Brain microvascular endothelial cell (primary cell): ENCODE measurements at regions not wholly inside any gene's neighbourhood (a gene's known extent, or its start where the extent isn't known, plus 50 kb on each side); places are given as distances from the start of the nearest gene placed in this dataset.
"Not testable (repeated sequence)": the region's sequence is repeated elsewhere in the genome, so short reads cannot be mapped to it uniquely, and the experiment has no call there.

Experiments used
- DNase-seq: peaks from one replicate; pipeline ENCODE4 v3.0.0-alpha.2; 2020
- H3K27ac ChIP-seq: fragments of 250-450 bp; sonication (Bioruptor Pico); 2 replicates; pipeline ENCODE4 v1.5.1; 2020; ENCODE audit warnings: mild to moderate bottlenecking, moderate library complexity
- H3K27me3 ChIP-seq: fragments of 250-450 bp; sonication (Bioruptor Pico); replicated peaks from 2 replicates; pipeline ENCODE4 v1.5.1; 2020; ENCODE audit warnings: mild to moderate bottlenecking
- H3K36me3 ChIP-seq: fragments of 250-450 bp; sonication (Bioruptor Pico); replicated peaks from 2 replicates; pipeline ENCODE4 v1.5.1; 2020; ENCODE audit warnings: mild to moderate bottlenecking
- H3K4me3 ChIP-seq: 2 replicates; pipeline ENCODE4 v1.5.1; 2011; ENCODE audit warnings: low read depth, mild to moderate bottlenecking, control low read depth, low read length, moderate library complexity
- in situ Hi-C: cut with HindIII; loops from 2 replicates; pipeline ENCODE4 v1.10.0; 2017; ENCODE audit warnings: low sequenced_read_pairs, low pct_ligation_motif_present
- TF ChIP-seq, protein P1 (sequence below): IDR thresholded peaks from 2 replicates; pipeline ENCODE4 v1.5.1; 2011; ENCODE audit warnings: low read depth, mild to moderate bottlenecking, moderate library complexity, low read length, control low read depth, inconsistent platforms; ENCODE audit errors: missing control alignments

DNA sequence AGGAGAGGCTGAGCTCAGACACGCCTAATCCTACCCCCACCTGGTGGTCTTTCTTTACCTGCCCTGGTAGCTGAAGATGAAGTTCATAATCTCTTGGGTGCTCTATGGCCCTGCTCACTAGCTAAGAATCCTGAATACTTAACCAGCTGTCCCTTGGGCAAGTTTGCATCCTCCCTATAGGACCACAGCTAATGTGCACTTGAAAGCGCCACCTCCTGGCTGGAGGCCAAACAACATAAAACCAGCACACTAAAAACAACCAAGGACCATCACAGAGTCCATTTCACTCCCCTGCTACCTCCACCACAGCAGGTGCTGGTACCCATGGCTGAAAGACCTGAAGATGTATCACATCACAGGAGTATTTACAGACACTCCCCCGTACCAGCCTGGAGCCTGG lies 155.5 kb upstream of the SLC24A3 start:
- Histone ChIP-seq H3K27ac (no peak overlapping the region), H3K36me3 (no peaks in the 10 kb centered on the region), H3K4me3 (no peak overlapping the region), H3K27me3 (no peaks in the 10 kb centered on the region)
- DNase-seq = no peak
- in situ Hi-C loops = no loop called here
- TF ChIP-seq, protein P1, sequence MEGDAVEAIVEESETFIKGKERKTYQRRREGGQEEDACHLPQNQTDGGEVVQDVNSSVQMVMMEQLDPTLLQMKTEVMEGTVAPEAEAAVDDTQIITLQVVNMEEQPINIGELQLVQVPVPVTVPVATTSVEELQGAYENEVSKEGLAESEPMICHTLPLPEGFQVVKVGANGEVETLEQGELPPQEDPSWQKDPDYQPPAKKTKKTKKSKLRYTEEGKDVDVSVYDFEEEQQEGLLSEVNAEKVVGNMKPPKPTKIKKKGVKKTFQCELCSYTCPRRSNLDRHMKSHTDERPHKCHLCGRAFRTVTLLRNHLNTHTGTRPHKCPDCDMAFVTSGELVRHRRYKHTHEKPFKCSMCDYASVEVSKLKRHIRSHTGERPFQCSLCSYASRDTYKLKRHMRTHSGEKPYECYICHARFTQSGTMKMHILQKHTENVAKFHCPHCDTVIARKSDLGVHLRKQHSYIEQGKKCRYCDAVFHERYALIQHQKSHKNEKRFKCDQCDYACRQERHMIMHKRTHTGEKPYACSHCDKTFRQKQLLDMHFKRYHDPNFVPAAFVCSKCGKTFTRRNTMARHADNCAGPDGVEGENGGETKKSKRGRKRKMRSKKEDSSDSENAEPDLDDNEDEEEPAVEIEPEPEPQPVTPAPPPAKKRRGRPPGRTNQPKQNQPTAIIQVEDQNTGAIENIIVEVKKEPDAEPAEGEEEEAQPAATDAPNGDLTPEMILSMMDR = no peak

DNA sequence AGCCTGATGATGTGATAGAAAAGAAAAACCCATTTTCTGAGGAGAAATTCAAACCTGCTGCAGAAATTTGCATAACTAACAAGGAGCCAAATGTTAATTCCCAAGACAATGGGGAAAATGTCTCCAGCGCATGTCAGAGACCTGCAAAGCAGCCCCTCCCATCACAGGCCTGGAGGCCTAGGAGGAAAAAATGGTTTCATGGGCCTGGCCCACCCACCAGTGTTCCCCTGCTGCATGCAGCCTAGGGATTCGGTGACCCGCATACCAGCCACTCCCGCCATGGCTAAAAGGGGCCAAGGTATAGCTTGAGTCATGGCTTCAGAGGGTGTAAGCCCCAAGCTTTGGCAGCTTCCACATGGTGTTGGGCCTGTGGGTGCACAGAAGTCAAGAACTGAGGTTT lies 147.7 kb upstream of the SLC24A3 start:
- H3K36me3 ChIP-seq, in situ Hi-C loops, DNase-seq: not testable (repeated sequence)

DNA sequence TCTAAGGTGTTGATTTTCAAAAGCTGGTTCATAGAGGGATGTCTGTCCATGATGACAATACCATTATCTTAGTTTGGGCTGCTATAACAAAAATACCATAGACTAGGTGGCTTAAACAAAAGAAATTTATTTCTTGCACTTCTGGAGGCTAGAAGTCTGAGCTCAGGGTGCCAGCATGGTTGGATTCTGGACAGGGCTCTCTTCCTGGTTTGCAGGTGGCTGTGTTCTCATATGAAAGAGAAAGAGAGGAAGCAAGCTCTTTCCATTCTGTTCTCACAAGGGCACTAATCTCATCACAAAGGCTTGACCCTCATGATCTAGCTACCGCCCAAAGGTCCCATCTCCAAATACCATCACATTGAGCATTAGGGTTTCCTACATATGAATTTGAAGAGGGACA lies 144.5 kb upstream of the SLC24A3 start:
- in situ Hi-C loops = no loop called here
- TF ChIP-seq, protein P1 = no peak

More for the DNA sequence above, 147.7 kb upstream of the SLC24A3 start:
- H3K27ac ChIP-seq, H3K27me3 ChIP-seq, H3K4me3 ChIP-seq: not testable (repeated sequence)

DNA sequence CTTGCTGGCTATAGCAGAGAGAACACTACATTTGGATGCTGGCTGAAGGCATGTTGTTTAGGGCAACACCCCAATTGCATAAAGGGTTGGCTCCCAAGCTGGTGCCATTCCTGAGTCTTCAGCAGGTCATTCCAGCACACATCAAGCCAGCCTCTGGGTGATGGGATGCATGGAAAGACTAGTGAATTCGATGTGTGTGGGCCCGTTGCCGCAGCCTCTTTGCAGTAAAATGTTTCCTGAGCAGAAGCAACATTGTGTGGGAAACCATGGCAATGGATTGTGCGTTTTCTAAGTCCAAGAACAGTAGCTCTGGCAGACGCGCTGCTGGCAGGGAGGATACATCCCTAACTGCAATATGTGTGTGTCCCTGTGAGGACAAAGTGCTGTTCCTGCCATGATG lies 142.4 kb upstream of the SLC24A3 start:
- in situ Hi-C loops = no loop called here
- no peak overlapping the region for H3K4me3 ChIP-seq
- TF ChIP-seq, protein P1 = no peak

More for the DNA sequence above, 144.5 kb upstream of the SLC24A3 start:
- DNase-seq = no peak
- no peak overlapping the region for H3K4me3 ChIP-seq
- H3K36me3 ChIP-seq = no peaks in the 10 kb centered on the region
- no peak overlapping the region for H3K27ac ChIP-seq
- no peaks in the 10 kb centered on the region for H3K27me3 ChIP-seq

DNA sequence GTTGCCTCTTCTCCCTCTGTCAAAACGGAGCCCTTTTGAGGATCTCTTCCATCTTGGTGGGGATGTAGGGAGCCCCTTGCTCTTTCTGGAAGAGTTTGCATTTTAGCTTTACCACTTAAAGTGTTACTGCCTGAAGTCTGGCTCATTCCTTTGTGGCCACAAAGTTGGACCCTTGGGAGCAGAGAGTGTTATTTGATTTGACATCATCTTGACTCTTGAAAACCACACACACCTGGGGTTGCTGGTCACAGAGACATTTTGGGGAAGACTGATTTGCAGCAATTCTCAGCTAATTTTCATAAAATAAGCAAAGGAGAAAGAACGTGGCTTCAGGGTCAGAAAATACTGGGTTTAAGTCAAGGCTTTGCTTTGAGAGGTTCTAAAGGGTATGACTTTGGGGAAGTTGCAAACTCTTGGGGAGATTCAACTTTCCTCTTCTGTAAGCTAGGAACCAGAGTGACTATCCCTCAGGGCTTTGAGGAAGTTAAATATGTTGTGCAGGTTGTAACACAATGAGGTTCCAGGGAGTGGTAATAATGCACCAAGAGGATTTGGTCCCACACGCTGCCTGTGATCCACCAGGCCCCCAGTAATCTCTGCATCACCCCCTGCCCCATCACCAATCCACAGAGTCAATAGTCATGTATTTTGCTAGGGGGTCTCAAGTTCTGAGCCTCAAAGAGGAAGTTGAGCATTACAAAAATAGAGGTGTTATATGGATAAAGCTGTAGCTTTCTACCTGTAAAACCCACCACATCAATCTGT lies 141.6 kb upstream of the SLC24A3 start:
- Histone ChIP-seq H3K27me3 (no peaks in the 10 kb centered on the region), H3K36me3 (no peaks in the 10 kb centered on the region), H3K27ac (no peak overlapping the region), H3K4me3 (no peak overlapping the region)
- TF ChIP-seq, protein P1 = no peak
- in situ Hi-C loops = no loop called here
- DNase-seq = no peak

More for the DNA sequence above, 142.4 kb upstream of the SLC24A3 start:
- H3K27me3 ChIP-seq = no peaks in the 10 kb centered on the region
- no peak for DNase-seq
- H3K36me3 ChIP-seq = no peaks in the 10 kb centered on the region
- H3K27ac ChIP-seq = no peak overlapping the region

DNA sequence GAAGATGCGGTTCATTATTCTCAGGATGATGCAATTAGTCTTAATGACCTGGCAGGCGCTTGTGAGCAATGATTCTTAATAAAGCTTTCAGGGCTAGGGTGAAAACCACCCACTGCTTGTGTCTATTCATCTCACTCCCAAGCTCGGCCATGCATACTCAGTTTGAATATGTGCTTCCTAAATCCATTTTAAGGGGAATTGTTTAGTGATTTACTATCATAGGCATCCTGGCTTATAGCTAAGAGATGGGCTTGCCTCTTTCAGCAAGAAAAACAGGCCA lies 141.1 kb upstream of the SLC24A3 start:
- Histone ChIP-seq H3K4me3 (no peak overlapping the region), H3K27ac (no peak overlapping the region), H3K27me3 (no peaks in the 10 kb centered on the region), H3K36me3 (no peaks in the 10 kb centered on the region)
- TF ChIP-seq, protein P1 = no peak
- no peak for DNase-seq
- in situ Hi-C loops = no loop called here
